ENCODE measurements at regions not wholly inside any gene's neighbourhood (a gene's known extent, or its start where the extent isn't known, plus 50 kb on each side); places are given as distances from the start of the nearest gene placed in this dataset.
"Not testable (repeated sequence)": the region's sequence is repeated elsewhere in the genome, so short reads cannot be mapped to it uniquely, and the experiment has no call there.

- DNase-seq (ENCODE audit: low read depth, low spot score): no peak
- no peak overlapping the region for H3K27ac ChIP-seq
Observed at GRCh38 chr16:29141586-29142324, 156.9 kb downstream of the LAT start.

GRCh38 chr16:29141121-29141520 is 156.3 kb downstream of the LAT start:
- not testable (repeated sequence) for DNase-seq (ENCODE audit: low read depth, low spot score); H3K27ac ChIP-seq

- H3K27ac ChIP-seq; DNase-seq (ENCODE audit: low read depth, low spot score): not testable (repeated sequence)
Observed at GRCh38 chr16:29139901-29140855, 155.3 kb downstream of the LAT start.

- H3K27ac ChIP-seq: no peak overlapping the region
- DNase-seq (ENCODE audit: low read depth, low spot score): no peak
Observed at GRCh38 chr16:29139261-29139802, 154.5 kb downstream of the LAT start.

- H3K27ac ChIP-seq; DNase-seq (ENCODE audit: low read depth, low spot score): not testable (repeated sequence)
Observed at GRCh38 chr16:29138698-29139097, 153.8 kb downstream of the LAT start.

- not testable (repeated sequence) for H3K27ac ChIP-seq; DNase-seq (ENCODE audit: low read depth, low spot score)
Observed at GRCh38 chr16:29137894-29138662, 153.2 kb downstream of the LAT start.

- H3K27ac ChIP-seq; DNase-seq (ENCODE audit: low read depth, low spot score): not testable (repeated sequence)
Observed at GRCh38 chr16:29137461-29137860, 152.6 kb downstream of the LAT start.

GRCh38 chr16:29136916-29137315 is 152.1 kb downstream of the LAT start:
- not testable (repeated sequence) for H3K27ac ChIP-seq; DNase-seq (ENCODE audit: low read depth, low spot score)

GRCh38 chr16:29136046-29136696 is 151.3 kb downstream of the LAT start:
- not testable (repeated sequence) for DNase-seq (ENCODE audit: low read depth, low spot score); H3K27ac ChIP-seq

GRCh38 chr16:29135098-29135497 is 150.2 kb downstream of the LAT start:
- DNase-seq (ENCODE audit: low read depth, low spot score); H3K27ac ChIP-seq: not testable (repeated sequence)

- H3K27ac ChIP-seq; DNase-seq (ENCODE audit: low read depth, low spot score): not testable (repeated sequence)
Observed at GRCh38 chr16:29133681-29134430, 149.0 kb downstream of the LAT start.

- not testable (repeated sequence) for DNase-seq (ENCODE audit: low read depth, low spot score); H3K27ac ChIP-seq
Observed at GRCh38 chr16:29132869-29133268, 148.0 kb downstream of the LAT start.

- DNase-seq (ENCODE audit: low read depth, low spot score); H3K27ac ChIP-seq: not testable (repeated sequence)
Observed at GRCh38 chr16:29132444-29132843, 147.6 kb downstream of the LAT start.

- not testable (repeated sequence) for H3K27ac ChIP-seq
Observed at GRCh38 chr16:29130901-29131851, 146.3 kb downstream of the LAT start.

GRCh38 chr16:29130131-29130711 is 145.4 kb downstream of the LAT start:
- DNase-seq (ENCODE audit: low read depth, low spot score); H3K27ac ChIP-seq: not testable (repeated sequence)

More at GRCh38 chr16:29130901-29131851, 146.3 kb downstream of the LAT start:
- not testable (repeated sequence) for DNase-seq (ENCODE audit: low read depth, low spot score)

- DNase-seq (ENCODE audit: low read depth, low spot score); H3K27ac ChIP-seq: not testable (repeated sequence)
Observed at GRCh38 chr16:29129458-29130038, 144.7 kb downstream of the LAT start.

Measured in epithelial cell of prostate (primary cell).